ENCODE measurements at regions not wholly inside any gene's neighbourhood (a gene's known extent, or its start where the extent isn't known, plus 50 kb on each side); places are given as distances from the start of the nearest gene placed in this dataset.

DNA sequence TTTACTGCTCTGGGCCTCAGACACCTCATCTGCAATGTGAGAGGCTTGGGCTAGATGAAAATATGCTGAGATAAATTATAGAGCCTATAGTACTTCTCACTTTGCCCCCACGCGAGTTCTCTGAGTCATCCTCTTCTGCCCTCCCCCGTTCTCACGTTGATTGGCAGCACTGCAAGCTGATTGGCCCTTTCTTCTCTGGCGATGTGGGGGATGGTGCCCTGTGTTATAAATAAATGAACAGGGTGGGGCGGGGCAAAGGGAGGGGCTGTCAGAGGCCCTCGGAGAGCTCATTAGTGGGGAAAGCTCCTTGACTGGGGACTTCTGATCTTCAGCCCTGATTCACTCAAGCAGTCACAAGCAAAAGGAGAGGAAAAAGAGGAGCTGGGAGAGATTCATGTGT, 64.3 kb upstream of the ZC3H12A start:
- Histone ChIP-seq H3K9ac (replicated peaks; ENCODE audit: extremely low read depth, insufficient read depth, low read length) (no peak overlapping the region), H3K79me2 (ENCODE audit: control insufficient read depth, insufficient read depth, low read length) (no peaks in the 10 kb centered on the region), H3K4me1 (ENCODE audit: control insufficient read depth, extremely low read depth, insufficient read depth, low read length) (no peaks in the 10 kb centered on the region), H3K36me3 (ENCODE audit: control insufficient read depth in 2 of 2, extremely low read depth in 1 of 2, insufficient read depth in 2 of 2, low read length in 2 of 2) (no peaks in the 10 kb centered on the region), H2AFZ (ENCODE audit: low read depth, low read length) (no peak overlapping the region), H3K27me3 (ENCODE audit: control insufficient read depth in 2 of 2, insufficient read depth in 2 of 2, low read length in 2 of 2) (no peaks in the 10 kb centered on the region), H3K9me1 (replicated peaks; ENCODE audit: control insufficient read depth, extremely low read depth, insufficient read depth, low read length) (no peaks in the 10 kb centered on the region), H3K27ac (ENCODE audit: insufficient read depth, low read depth, low read length) (no peak overlapping the region), H3K4me2 (ENCODE audit: insufficient read depth, low read length) (no peak overlapping the region), H3K9me3 (replicated peaks; ENCODE audit: control insufficient read depth, insufficient read depth, low read length) (no peaks in the 10 kb centered on the region), H4K20me1 (replicated peaks; ENCODE audit: control insufficient read depth, extremely low read depth, insufficient read depth, low read length) (no peaks in the 10 kb centered on the region), H3K4me3 (replicated peaks in 1 of 3; ENCODE audit: insufficient read depth in 1 of 3, low read depth in 1 of 3, low read length in 3 of 3) (no peak overlapping the region)
- intact Hi-C loops (cut with micrococcal nuclease): no loop called here
- BruUV-seq (replicated peaks): no TSS peak
- FAIRE-seq (no peak), DNase-seq (ENCODE audit: low read depth, low spot score) (no peak)
- ChIA-PET CTCF (no interaction called here), POLR2A (no interaction called here)
- no peak for TF ChIP-seq GATA2 (IDR thresholded peaks at IDR 0.05; ENCODE audit: insufficient read depth, insufficient read length, low read depth, low read length)
- TF ChIP-seq, protein P1, sequence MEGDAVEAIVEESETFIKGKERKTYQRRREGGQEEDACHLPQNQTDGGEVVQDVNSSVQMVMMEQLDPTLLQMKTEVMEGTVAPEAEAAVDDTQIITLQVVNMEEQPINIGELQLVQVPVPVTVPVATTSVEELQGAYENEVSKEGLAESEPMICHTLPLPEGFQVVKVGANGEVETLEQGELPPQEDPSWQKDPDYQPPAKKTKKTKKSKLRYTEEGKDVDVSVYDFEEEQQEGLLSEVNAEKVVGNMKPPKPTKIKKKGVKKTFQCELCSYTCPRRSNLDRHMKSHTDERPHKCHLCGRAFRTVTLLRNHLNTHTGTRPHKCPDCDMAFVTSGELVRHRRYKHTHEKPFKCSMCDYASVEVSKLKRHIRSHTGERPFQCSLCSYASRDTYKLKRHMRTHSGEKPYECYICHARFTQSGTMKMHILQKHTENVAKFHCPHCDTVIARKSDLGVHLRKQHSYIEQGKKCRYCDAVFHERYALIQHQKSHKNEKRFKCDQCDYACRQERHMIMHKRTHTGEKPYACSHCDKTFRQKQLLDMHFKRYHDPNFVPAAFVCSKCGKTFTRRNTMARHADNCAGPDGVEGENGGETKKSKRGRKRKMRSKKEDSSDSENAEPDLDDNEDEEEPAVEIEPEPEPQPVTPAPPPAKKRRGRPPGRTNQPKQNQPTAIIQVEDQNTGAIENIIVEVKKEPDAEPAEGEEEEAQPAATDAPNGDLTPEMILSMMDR (IDR thresholded peaks at IDR 0.05; ENCODE audit: extremely low read depth in 1 of 2, insufficient read depth in 1 of 2, low read depth in 1 of 2, low read length in 2 of 2): no peak
- TF ChIP-seq FOS (IDR thresholded peaks at IDR 0.05; ENCODE audit: borderline replicate concordance, insufficient read depth, low read length): no peak
- no peak for TF ChIP-seq POLR2A (IDR thresholded peaks at IDR 0.05; ENCODE audit: low read depth, low read length)
- TF ChIP-seq, protein P2, sequence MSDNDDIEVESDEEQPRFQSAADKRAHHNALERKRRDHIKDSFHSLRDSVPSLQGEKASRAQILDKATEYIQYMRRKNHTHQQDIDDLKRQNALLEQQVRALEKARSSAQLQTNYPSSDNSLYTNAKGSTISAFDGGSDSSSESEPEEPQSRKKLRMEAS (IDR thresholded peaks at IDR 0.05; ENCODE audit: insufficient read depth, insufficient read length): no peak
- no peak for TF ChIP-seq EZH2 (IDR thresholded peaks at IDR 0.05; ENCODE audit: borderline replicate concordance, low read depth, low read length, severe bottlenecking)
- no peak for TF ChIP-seq MYC (IDR thresholded peaks at IDR 0.05; ENCODE audit: low read depth, low read length)
- dilution Hi-C loops (cut with MboI; ENCODE audit: extremely low pct_ligation_motif_present, low sequenced_read_pairs): no loop called here

Measured in endothelial cell of umbilical vein (primary cell).